ENCODE measurements at regions not wholly inside any gene's neighbourhood (a gene's known extent, or its start where the extent isn't known, plus 50 kb on each side); places are given as distances from the start of the nearest gene placed in this dataset.

DNA sequence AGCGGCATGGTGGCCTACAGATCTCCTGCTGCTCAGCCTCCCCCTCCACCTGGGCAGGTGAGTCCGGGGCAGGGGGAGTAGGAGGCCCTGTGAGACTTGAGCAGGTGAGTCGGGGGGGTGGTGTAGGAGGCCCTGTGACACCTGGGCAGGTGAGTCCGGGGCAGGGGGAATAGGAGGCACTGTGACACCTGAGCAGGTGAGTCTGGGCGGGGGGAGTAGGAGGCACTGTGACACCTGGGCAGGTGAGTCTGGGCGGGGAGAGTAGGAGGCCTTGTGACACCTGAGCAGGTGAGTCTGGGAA is 299.3 kb downstream of the BRD1 start:
- TF ChIP-seq, protein P1, sequence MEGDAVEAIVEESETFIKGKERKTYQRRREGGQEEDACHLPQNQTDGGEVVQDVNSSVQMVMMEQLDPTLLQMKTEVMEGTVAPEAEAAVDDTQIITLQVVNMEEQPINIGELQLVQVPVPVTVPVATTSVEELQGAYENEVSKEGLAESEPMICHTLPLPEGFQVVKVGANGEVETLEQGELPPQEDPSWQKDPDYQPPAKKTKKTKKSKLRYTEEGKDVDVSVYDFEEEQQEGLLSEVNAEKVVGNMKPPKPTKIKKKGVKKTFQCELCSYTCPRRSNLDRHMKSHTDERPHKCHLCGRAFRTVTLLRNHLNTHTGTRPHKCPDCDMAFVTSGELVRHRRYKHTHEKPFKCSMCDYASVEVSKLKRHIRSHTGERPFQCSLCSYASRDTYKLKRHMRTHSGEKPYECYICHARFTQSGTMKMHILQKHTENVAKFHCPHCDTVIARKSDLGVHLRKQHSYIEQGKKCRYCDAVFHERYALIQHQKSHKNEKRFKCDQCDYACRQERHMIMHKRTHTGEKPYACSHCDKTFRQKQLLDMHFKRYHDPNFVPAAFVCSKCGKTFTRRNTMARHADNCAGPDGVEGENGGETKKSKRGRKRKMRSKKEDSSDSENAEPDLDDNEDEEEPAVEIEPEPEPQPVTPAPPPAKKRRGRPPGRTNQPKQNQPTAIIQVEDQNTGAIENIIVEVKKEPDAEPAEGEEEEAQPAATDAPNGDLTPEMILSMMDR (IDR thresholded peaks at IDR 0.05; ENCODE audit: control insufficient read depth, extremely low read depth, insufficient read depth) = no peak
- no peak for DNase-seq (ENCODE audit: low read depth)

DNA sequence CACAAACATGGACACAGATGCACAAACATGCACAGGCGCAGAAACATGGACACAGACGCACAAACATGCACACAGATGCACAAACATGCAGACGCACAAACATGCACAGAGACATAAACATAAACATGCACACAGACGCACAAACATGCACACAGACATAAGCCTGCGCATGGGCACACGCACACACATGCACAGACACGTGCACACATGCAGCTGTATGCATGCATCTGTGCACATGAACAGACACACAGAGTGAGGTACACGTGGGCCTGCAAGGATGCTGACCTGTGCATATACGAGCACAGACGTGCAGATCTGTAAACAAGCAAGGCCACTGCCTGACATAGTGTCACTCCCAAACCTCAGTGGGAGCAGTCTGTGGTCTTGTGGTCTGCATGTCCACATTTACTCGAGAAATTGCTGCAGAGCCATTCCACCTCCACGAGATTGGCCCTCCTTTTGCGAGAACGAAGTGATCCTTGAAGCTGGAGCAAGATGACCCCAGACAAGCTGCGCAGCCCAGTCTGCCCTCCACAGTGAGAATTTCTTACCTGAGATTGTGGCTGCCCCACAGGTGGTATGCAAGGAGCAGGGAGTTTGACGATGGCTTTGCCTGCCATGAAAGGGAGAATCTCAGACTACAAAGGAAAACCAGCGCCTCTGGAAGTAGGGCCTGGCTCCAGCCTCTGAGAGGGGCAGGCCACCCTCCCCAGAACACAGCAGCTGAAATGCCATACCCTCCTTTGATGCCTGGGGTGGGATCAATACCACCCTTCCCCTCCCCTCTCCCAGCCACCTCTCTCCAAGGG is 299.9 kb downstream of the BRD1 start:
- DNase-seq (ENCODE audit: low read depth) = no peak
- TF ChIP-seq, protein P1 (IDR thresholded peaks at IDR 0.05; ENCODE audit: control insufficient read depth, extremely low read depth, insufficient read depth) = no peak

More for the DNA sequence above, 299.3 kb downstream of the BRD1 start:
- no peak overlapping the region for H3K4me3 ChIP-seq (ENCODE audit: low read depth, low read length)

DNA sequence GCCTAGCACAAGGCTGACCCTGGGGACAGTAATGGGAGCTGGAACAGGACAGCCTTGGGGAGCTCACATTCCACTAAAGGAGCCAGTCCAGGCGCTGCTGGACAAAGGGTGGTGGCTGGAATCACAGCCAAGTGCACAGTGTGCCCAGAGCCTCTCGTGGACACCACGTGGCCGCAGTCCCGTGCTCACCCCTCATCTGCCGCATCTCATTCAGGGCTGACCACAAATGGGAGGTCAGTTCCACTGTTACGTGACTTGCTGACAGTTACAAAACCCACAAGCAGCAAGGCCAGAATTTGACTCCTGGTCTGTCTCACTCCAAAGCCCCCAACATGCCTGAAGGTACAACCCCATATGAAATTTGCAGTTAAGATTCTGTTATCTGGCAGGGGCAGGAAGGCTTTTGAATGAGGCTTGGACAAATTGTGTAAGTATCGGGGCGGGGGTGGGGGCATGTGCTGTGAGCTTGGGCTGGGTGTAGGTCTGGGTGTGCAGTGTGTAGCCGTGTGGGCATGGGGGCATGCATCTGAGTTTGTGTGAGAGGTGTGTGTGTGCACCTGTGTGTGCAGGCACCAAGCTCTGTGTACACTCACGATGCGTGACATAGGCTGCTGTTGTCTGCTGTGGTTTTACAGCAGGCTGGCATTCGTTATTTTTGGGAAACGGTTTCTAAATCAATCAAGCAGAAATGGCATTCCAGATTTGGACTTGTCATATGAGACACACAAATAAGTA is 301.7 kb downstream of the BRD1 start:
- TF ChIP-seq, protein P1 (IDR thresholded peaks at IDR 0.05; ENCODE audit: control insufficient read depth, extremely low read depth, insufficient read depth) = no peak
- H3K4me3 ChIP-seq (ENCODE audit: low read depth, low read length) = no peak overlapping the region
- no peak for DNase-seq (ENCODE audit: low read depth)

More for the DNA sequence above, 299.9 kb downstream of the BRD1 start:
- no peak overlapping the region for H3K4me3 ChIP-seq (ENCODE audit: low read depth, low read length)

DNA sequence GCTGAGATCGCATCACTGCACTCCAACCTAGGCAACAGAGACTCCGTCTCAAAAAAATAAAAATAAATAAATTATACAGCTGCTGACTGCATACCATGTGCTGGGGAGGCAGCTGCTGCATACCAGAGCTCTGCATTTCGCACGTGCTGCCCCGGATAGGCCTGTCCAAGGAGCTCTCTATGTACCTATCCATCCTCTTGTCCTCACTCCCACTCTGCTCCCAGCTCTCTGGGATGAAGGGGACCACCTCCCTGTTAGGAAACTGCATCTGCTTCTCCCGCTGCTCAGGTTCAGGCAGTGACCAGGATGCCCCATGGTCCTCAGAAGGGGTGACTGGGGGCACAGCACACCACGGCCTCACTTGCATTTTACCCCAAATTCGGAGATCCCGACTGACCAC is 302.3 kb downstream of the BRD1 start:
- no peak overlapping the region for H3K4me3 ChIP-seq (ENCODE audit: low read depth, low read length)
- DNase-seq (ENCODE audit: low read depth) = no peak
- TF ChIP-seq, protein P1 (IDR thresholded peaks at IDR 0.05; ENCODE audit: control insufficient read depth, extremely low read depth, insufficient read depth) = no peak

DNA sequence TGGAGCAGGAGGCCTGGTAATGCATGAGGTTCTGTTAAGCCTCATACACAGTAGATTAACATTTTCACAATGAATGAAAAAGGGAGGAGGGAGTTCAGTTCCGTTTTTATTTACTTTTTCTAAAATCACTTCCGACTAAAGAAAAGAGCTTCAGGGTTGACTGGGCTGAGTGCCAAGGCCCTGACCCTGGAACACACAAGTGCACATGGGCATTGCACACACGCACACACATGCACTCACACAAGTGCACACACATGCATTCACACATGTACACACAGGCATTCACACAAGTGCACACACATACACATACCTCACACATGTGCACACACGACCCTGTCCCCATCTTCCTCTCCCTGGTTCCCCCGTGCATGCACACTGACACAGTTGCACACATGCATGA is 303.3 kb downstream of the BRD1 start:
- TF ChIP-seq, protein P1 (IDR thresholded peaks at IDR 0.05; ENCODE audit: control insufficient read depth, extremely low read depth, insufficient read depth) = no peak
- H3K4me3 ChIP-seq (ENCODE audit: low read depth, low read length) = no peak overlapping the region
- DNase-seq (ENCODE audit: low read depth) = no peak

DNA sequence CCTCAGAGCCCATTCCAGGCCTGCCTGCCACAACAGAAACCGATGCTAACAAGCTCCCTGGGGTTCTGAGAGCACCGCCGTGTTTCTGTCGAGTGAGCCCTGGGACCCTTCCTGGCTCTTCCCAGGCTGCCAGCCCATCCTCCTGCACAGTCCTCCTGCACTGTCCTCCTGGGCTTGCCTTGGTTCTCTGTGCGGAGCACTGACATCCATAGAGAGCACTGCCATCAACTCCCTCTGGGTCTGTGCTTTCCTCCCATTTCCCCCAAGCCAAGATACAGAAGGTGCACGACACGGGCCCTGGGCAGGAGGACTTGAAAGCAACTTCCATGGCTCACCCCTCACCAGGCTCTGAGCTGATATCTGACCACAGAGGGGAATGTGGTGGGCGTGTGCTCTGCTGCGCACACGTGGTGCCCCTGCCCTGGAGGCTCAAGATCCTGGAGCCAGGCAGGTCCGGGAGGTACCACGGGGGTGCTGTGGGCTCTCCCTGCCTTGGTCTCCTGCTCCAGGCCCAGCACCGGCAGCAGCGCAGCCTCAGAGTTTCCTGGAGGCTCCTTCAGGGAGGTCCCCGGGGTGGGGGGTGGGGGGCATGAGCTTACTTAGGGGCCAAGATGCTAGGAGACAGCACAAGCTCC is 304.2 kb downstream of the BRD1 start:
- TF ChIP-seq, protein P1 (IDR thresholded peaks at IDR 0.05; ENCODE audit: control insufficient read depth, extremely low read depth, insufficient read depth) = no peak
- no peak for DNase-seq (ENCODE audit: low read depth)
- H3K4me3 ChIP-seq (ENCODE audit: low read depth, low read length) = no peak overlapping the region
